GM19438 (cell line): ENCODE measurements at regions not wholly inside any gene's neighbourhood (a gene's known extent, or its start where the extent isn't known, plus 50 kb on each side); places are given as distances from the start of the nearest gene placed in this dataset.
"Not testable (repeated sequence)": the region's sequence is repeated elsewhere in the genome, so short reads cannot be mapped to it uniquely, and the experiment has no call there.

Source experiments
- ATAC-seq: cut with Tn5 transposase; IDR thresholded peaks from one replicate; pipeline ENCODE4 v1.9.1; 2021; ENCODE audit warnings: low read depth; ENCODE audit not compliant: unreplicated experiment

DNA sequence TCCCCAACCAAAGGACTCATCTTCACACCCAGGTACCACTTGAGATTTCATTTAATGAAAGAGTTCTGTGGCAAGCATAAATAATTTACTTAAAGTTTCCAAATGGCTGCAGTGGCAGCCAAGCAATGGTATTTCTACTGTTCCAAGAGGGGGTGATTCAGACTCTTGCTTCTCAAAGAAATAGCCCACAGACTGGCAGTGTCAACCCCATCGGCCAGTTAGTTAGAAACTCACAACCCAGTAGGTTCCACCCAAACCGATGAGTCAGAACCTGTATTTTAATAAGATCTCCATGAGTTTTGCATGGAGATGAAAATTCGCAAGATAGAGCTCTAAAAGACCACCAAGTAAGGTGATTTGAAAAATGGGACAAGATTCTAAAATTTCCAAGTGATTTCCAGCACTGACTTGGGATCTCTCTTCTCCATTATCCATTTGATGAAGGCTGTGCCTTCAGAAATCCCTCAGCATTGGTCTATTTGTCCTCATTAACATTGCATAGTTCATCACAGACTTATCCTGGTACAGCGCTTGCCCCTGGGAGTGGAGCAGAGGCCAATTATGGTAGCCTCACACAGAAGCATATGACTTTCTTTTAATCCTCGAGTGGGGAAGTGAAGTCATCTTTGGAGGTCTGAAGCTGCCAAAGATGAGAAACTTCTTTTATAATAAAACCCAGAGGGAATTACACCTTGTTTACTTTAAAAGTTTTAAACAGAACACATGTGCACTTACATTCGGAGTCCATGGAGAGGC, 361.4 kb upstream of the ID2 start:
- no peak for ATAC-seq

DNA sequence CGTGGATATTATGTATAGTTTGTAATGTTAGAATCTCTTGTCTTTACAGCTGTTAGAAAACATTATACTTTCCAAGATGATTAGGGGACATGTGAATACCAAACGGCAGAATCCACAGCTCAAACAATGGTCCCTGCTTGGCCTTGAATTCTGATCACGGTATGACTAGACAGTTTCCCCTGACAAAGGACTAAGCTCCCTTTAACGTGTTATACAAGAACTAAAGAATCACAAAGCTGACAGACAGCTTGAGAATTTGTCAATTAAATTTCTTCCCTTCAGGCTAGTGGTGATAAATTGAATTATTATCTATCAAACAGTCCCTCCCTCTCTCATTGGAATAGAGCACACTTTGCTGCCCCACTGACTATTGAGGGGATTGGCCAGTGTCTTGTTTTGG, 359.2 kb upstream of the ID2 start:
- ATAC-seq: no peak

DNA sequence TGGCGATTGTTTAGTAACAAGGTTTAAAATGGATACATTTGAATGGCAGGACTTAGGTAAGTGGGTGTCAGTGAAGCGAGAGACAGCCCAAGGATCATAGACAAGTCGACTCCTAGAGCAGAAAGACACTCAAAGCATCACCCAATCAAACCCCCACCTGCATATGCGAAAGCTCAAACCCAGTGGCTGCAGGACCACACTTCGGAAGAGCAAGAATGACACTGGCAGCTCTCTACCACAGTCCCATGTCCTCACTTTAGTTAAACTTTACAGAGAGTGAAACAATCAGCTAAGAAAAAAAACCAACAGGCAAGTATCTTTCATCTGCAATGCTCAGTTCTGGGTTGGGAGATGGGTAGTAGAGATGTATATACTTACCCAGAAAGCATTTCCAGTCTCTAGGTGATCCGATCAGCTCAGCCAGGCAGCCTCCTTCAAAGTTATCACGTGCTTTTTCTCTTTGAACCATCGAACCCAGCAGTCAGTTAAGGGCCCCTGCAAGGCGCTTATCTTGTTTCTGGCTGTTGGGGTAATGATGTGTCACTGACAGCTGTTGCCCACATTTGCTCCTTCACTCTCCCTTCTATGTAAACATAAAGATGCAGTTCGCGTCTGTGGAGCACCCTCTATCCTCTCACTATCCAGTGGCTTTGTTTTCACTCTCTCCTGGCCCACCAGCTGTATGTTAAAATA, 357.5 kb upstream of the ID2 start:
- no peak for ATAC-seq

DNA sequence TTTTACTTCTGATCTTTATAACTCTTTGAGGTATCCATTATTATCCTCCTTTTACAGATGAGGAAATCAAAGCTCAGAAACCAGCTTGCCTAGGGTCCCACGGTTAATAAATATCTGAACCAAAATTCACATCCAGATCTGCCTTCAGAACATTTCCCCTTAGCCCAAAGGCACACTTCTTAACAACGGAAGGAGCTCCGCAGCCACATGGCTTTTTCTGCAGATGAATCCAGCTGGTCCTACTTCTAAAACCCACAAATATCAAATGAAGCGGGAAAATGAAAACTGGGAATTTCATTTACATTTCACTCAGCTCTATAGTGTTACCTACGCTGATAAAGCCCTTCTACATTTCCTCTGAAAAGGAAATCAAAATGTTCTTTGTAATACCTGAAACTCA, 357.0 kb upstream of the ID2 start:
- ATAC-seq: no peak

DNA sequence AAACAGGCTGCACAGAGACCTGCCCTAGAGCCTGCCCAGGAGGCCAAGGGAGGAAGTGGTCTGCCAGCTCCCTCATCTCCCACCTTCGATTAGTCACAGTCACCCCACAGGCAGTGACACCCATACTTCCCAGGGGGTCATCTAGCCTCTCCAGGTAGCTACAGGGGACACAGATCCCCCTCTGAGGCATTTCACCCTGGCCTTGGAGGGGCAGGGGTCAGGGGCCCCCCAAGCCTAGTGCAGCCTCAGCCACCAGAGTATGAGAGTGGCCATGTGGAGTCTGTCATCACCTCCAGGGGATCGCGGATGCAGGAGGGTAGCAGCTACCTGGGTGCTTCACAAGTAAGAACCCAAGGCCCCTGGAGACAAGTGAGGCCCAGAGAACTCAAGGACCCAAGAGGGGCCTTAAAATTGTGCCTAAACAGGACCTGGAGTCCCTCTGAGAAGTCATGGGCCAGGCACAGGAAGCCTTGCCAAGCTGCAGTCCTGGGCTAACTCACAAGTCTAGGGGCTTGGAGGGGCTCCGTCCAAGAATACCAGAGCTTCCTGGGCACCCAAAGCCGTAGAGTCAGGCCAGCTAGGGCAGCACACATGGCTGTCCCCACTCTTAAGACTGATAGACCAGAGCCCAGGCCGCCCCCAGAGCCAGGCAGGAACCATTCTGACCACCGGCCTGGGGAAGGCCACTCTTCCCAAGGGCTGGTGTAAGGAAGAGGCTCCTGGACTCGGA, 354.3 kb upstream of the ID2 start:
- ATAC-seq: no peak

DNA sequence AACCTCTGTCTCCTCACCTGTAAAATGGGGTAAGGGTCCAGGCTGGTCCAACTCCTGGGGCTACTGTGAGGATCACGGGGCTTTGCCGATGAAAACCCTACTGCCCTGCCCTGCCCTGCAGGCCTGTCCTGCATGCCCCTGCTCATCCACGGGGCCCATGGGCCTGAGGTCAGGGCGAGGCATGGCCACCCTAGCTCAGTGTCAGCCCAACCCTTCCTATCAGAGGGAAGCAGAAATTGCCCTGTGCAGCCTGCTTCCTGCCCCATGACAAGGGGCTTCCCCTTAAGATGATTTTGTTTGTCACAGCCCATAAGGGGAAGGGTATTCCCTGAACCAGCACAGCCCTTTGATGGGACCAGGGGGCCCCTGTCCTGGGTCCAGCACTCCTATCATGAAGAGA, 353.6 kb upstream of the ID2 start:
- no peak for ATAC-seq

DNA sequence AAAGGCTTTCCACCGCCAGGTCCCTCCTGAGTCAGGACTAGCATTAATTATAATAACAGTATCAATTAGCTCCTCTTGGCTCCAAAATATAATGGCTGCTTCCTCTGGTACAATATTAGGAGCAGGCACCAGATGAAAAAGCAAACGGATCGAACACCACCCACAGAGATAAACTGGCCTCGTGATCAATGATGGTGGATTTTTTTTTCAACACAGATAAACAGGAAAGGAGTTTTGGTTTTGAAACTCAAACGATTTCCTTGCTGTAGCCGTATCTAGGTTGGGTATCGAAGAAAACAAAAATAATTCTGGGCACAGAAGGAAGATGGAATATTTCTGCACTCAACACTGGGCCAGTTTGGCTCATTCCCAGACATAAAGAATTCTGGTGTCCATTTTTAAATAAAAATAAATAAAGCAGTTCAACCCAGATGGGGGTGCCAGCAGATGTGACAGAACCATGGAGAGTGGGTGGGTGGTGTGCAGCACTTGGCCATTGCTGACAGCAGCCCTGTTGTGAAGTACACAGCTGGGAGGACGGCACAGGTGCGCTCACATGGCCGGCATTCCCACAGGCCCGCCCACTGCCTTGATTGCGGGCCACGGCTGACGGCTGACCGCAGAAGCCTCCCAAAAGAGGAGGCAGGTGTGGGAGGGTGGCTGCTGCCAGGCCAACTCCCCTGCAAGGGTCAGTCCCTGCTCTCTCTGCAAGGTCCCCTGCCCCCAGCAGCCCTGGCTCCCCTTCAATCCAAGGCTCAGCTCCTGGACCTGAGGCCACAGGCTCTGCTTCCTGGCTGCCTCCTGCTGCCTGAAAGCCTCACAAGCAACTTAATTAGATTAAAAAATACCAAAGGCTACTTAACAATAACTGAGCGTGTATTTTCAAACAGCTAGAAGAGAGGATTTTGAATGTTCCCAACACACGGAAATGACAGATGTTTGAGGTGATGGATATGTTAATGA, 351.9 kb upstream of the ID2 start:
- no peak for ATAC-seq

DNA sequence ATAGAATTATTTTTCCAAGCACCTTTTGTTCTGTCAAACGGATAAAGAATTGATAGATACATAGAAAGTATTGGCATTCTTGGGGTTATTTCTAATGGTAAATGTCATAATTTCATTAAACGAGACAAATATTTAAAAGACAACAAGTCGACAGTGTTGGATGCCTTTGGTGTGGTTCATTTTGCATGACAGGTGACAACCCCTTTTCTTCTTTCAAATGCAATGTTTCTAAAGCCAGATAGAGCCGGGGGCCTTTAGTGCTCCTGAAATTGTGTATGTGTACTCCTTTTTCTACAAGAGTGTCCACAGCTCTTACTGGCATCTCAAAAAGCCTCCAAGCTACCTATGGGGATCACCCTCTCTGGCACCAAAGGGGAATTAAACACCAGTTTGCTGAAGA, 350.8 kb upstream of the ID2 start:
- no peak for ATAC-seq

DNA sequence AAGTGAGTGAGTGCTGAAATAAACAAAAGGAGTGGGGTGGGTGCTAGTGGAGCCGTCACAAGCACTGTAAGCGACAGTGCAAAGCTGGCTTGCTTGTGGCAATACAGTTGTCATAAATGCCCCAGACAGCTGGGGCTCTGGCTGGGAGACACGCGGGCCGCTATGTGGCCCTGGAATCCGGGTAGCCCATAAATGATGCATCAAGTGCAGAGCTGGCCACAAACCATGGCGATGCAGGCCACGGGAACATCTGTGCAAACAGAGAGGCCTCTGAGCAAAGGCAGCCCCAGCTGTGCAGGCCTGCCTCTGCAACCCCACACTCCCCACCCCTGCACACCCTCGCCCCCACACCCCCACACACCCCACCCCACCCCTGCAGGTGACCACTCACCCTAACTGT, 349.2 kb upstream of the ID2 start:
- no peak for ATAC-seq

DNA sequence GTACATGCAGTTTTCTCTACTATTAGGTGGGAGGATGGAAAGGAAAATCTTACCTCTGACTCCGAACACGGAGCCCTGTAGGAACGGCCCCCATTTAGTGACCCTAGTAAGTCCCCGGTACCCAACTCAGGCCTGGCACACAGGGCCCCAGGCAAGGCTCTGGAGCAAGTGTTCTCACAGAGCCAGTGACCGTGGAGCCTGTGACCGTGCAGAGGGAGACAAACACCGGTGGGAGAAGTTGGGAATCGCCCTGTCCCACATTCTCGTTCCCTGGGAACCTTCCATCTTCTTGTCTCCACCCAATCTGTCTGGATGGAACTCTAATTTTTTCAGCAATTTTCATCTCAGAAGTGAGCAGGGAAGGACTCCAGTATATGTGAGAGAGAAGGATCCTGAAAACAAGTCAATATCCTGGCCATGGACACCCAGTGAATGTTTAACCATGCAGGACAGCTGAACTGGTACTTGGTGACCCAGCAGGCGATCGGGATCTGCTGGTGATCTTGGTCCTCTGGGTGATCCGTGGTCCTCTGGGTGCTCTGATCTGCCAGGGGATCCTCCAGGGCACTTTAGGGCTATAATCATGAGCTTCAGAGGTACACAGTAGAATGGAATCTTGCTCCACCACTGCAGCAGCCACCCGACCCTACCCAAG, 348.6 kb upstream of the ID2 start:
- no peak for ATAC-seq

DNA sequence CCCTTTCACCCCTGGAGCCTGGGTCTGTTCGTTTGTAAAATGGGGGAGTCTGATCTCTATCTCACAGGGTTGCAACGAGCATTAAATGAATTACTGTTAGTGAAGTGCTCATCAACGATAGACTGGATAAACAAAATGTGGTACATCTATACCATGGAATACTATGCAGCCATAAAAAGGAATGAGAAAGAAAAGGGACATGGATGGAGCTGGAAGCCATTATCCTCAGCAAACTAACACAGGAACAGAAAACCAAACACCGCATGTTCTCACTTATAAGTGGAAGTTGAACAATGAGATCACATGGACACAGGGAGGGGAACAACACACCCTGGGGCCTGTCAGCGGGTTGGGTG, 348.0 kb upstream of the ID2 start:
- ATAC-seq: not testable (repeated sequence)

DNA sequence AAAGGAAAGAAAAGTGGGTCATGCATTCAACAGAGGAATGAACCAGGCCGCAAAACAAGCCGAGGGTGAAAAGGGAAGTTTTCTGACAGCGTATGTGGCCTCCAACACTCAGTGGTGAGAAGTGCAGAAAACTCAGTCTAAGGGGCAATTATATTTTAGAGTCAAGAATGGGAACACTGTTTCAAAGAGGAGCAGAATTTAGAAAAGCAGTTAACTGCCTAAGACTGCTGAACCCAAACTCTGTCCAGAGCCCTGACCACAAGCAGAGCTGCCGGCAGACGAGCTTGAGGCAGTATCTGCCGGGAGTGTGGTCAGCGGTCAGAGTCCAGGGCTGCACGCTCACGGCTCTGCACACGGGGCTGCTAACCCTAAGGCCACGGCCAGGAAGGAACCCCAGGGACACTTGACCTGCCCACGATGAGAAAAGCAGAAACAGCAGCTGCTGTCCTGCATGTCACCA, 347.0 kb upstream of the ID2 start:
- ATAC-seq: no peak

DNA sequence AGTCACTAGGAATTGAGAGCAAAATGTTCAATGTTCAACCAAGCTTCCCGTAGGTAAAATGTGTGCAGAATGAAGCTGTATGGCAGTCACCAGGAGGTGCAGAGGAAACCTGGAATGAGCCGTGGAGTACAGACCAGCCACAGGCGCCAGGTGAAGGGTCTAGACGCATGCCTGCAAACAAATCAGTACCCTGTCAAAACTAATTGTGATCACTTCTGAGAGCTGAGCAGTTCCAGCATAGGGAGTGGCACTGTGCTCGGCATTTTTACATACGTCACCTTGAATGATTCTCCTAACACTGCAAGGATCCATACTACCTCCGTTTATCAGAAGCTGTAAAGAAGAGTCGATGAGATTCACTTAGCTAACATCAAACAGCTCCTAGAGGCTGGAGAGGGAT, 346.1 kb upstream of the ID2 start:
- no peak for ATAC-seq

DNA sequence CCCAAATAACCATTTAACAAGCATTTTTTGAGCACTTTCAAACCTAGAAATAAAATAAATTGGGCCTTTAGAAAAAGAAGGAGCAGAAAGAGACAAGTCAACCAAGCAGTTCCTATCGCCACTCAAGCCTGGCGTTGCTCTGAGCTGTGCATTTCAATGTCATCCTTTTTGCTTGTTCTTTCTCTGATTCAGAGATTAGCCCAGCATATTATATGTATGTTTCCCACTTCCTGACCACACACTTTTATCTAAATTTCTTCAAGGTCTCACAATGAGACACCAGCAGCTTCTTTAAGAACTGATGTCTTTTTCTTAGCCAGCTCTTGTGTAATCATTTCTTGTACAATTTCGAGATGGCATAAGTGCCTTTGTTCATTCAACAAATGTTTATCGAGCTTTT, 344.5 kb upstream of the ID2 start:
- no peak for ATAC-seq

DNA sequence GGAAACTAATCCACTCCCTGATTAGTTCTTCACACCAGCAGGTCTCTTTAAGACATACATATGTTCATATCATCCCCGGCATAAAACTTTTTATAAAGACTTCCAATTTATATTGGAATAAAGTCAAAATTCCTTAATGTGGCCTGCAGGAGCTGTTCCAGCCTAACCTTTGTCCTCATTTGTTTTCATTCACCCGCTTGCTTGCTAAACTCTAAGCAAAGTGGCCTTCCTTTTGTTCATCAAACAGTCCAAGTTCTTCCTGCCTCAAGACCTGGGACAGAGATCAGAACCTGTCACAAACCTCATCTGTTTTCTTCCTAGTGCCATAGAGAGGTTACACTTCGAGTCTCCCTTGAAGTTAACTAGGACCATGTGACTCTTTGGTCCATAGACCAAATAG, 339.4 kb upstream of the ID2 start:
- no peak for ATAC-seq

DNA sequence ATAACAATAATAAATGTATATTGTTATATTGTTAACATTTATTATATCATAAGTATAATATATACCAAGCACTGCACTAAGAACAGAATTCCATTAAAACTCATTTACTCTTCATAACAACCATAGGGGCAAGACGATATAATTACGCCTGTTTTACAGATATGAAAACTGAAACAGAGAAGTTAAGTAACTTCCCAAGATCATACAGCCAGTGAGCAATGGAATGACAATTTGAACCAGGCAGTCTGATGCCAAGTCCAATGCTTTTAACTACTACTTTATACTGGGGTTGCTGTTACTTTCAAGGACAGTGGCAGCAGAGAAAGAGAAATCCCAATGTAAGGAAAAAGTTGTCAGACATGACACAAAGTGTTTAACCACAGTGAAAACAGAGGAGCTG, 338.8 kb upstream of the ID2 start:
- ATAC-seq: no peak

DNA sequence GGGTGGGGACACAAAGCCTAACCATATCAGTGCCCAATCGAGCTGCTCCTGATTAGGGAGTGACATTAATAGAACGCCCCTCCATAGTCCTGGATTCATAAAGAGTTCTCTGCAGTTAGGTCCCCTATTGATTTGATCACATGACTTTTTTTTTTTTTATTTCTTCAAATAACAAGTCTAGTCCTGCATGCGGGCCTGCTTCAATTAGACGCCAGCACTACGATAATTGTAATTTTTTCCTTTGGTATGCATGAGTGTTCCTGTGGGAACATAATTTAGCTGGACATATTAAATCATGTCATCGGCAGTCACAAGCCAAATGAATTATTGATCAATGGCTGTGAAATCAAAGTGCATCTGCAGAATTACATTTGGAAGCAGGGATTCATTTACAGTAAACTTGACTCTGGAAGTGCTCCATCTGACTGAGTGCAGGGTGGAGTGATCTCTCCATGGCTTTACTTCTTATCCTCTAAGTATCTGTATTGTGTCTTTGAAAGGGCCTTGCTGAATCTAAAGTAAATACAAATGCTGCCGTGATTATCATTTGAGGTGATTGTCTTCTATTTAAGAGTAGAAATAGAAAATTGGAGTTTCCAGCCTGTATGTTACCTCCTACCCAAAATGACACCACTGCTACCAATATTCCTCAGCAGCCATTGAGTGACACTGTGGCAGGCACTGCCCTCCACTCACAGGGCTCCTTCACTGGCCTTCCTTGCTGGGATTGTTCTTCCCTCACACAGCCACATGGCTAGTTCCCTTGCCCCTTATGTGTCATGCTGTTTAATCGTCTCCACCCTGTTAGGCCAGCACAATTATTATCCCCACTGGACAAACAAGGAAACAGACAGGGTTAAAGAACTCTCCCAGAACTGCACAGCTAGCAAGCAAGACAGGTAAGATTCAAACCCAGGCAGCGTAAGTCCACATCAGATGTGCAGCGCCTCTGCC, 337.4 kb upstream of the ID2 start:
- no peak for ATAC-seq

DNA sequence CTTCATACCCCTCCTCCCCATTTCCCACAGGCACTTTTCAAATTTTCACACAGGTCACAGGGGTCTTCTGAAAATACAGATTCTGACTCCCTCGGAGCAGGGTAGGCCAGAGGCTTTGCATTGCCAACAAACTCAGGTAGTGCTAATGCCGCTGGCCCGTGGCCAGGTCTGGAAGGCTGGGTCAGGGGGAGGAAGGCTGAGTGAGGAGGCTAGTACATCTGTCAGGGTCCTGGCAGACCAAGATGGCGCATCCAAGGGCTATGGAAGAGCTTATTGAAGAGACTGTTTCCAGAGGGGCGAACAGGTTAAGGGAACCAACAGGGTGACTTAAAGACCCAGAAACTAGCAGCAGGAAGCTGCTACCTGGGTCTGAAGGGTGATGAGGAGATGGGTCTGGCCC, 336.7 kb upstream of the ID2 start:
- ATAC-seq: no peak

DNA sequence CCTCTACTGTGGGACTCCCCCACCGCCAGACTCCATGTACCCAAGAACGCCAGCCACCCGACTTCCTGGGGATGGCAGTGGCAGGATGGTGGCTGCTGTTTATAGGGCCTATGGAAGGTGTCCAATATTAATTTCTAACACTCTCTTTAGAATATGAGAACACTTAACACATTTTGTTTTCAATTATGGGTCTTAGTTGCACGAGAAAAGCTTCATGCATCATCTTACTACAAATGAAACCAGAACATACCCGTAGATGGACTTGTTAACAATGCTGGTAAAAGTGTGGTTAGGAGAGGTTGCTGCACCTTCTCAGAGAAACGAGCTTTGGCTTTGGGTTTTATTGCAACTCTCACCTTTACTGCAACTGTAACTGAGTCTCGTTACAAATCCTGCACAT, 335.6 kb upstream of the ID2 start:
- no peak for ATAC-seq
